Esophagus muscularis mucosa (tissue), 4 donors: ENCODE measurements at regions not wholly inside any gene's neighbourhood (a gene's known extent, or its start where the extent isn't known, plus 50 kb on each side); places are given as distances from the start of the nearest gene placed in this dataset.

Source experiments
- DNase-seq: peaks from one replicate; pipeline ENCODE4 v3.0.0-alpha.2; 2017; ENCODE audit errors: extremely low spot score
- H3K27ac ChIP-seq, 4 donors: fragments of 200-600 bp; sonication (generic); replicated peaks in 1 of 4; 1 replicate in 3 of 4; 2 replicates in 1 of 4; pipeline ENCODE4 v1.5.1; 2016 to 2019; ENCODE audit warnings: mild to moderate bottlenecking in 1 of 4
- H3K27me3 ChIP-seq, 4 donors: fragments of 200-600 bp; sonication (generic); one replicate each; pipeline versions ENCODE4 v1.5.1 to v1.6.0; 2016 to 2019
- H3K36me3 ChIP-seq, 4 donors: fragments of 200-600 bp; sonication (generic); one replicate each; pipeline ENCODE4 v1.5.1; 2016 to 2019
- H3K4me1 ChIP-seq, 4 donors: fragments of 200-600 bp; sonication (generic); one replicate each; pipeline ENCODE4 v1.5.1; 2016 to 2019
- H3K4me3 ChIP-seq, 4 donors: fragments of 200-600 bp; sonication (generic); 1 replicate in 2 of 4; 2 replicates in 2 of 4; pipeline ENCODE4 v1.5.1; 2016 to 2019; ENCODE audit warnings: mild to moderate bottlenecking in 4 of 4, moderate library complexity in 1 of 4
- H3K9me3 ChIP-seq, 4 donors: fragments of 200-600 bp; sonication (generic); 1 replicate in 3 of 4; 2 replicates in 1 of 4; pipeline ENCODE4 v1.5.1; 2016 to 2019
- EP300 ChIP-seq: sonication (generic); formaldehyde crosslinking; IDR thresholded peaks from one replicate; pipeline ENCODE4 v1.6.1; 2017; ENCODE audit warnings: antibody characterized with exemption
- POLR2A ChIP-seq: fragments of 450-650 bp; IDR thresholded peaks from one replicate; pipeline ENCODE4 v1.6.1; 2017; ENCODE audit warnings: antibody characterized with exemption, moderate library complexity, mild to moderate bottlenecking, low read depth
- POLR2AphosphoS5 ChIP-seq, 2 donors: sonication (generic); formaldehyde crosslinking; IDR thresholded peaks; one replicate each; pipeline ENCODE4 v1.6.1; 2017; ENCODE audit warnings: antibody characterized with exemption in 2 of 2
- WGBS: methylation state at CpG from one replicate; pipeline ENCODE4 v1.1.5; 2018; 5-methylcytosine and 5-hydroxymethylcytosine counted together
- intact Hi-C: fragments of 100-400 bp; cut with DNase I; formaldehyde crosslinking; loops from one replicate; pipeline ENCODE4 v1.15.1; 2023
- TF ChIP-seq, protein P1 (sequence below), 3 experiments: fragments of 200-600 bp in 2 of 3; fragments of 450-650 bp in 1 of 3; sonication (generic) in 2 of 3; IDR thresholded peaks; one replicate each; pipeline ENCODE4 v1.5.1; 2017 to 2019; ENCODE audit warnings: antibody characterized with exemption in 3 of 3, mild to moderate bottlenecking in 2 of 3, moderate library complexity in 1 of 3

DNA sequence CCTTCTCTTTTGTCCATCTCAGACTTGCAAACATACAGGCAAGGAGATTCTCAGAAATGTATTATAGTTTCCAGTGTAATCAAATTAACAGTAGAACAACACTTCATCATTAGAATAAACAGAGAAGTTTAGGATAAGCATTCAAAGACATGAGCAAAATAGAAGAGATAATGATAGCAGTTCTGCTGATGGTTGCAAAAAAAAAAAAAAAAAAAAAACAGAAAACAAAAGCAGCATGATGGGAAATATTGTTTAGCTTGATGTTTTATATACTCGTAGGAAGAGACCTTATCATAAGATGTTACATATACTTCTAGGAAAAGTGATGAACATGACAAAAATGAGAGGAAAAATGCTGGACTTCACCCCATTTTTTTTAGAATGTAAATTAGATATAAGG lies 1356.2 kb downstream of the MAT2B start:
- WGBS = 85% methylated on average over 1 of the region's 1 CpG
- intact Hi-C loops = no loop called here
- TF ChIP-seq POLR2AphosphoS5 (IDR thresholded peaks at IDR 0.05) = no peak
- no peak for TF ChIP-seq EP300
- TF ChIP-seq POLR2A = no peak
- TF ChIP-seq, protein P1, sequence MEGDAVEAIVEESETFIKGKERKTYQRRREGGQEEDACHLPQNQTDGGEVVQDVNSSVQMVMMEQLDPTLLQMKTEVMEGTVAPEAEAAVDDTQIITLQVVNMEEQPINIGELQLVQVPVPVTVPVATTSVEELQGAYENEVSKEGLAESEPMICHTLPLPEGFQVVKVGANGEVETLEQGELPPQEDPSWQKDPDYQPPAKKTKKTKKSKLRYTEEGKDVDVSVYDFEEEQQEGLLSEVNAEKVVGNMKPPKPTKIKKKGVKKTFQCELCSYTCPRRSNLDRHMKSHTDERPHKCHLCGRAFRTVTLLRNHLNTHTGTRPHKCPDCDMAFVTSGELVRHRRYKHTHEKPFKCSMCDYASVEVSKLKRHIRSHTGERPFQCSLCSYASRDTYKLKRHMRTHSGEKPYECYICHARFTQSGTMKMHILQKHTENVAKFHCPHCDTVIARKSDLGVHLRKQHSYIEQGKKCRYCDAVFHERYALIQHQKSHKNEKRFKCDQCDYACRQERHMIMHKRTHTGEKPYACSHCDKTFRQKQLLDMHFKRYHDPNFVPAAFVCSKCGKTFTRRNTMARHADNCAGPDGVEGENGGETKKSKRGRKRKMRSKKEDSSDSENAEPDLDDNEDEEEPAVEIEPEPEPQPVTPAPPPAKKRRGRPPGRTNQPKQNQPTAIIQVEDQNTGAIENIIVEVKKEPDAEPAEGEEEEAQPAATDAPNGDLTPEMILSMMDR (IDR thresholded peaks at IDR 0.05) = no peak
- no peaks in the 10 kb centered on the region for H3K27me3 ChIP-seq
- no peaks in the 10 kb centered on the region for H3K4me1 ChIP-seq
- no peaks in the 10 kb centered on the region for H3K9me3 ChIP-seq
- DNase-seq = no peak
- H3K27ac ChIP-seq = no peak overlapping the region
- H3K4me3 ChIP-seq = no peak overlapping the region
- H3K36me3 ChIP-seq = no peaks in the 10 kb centered on the region

DNA sequence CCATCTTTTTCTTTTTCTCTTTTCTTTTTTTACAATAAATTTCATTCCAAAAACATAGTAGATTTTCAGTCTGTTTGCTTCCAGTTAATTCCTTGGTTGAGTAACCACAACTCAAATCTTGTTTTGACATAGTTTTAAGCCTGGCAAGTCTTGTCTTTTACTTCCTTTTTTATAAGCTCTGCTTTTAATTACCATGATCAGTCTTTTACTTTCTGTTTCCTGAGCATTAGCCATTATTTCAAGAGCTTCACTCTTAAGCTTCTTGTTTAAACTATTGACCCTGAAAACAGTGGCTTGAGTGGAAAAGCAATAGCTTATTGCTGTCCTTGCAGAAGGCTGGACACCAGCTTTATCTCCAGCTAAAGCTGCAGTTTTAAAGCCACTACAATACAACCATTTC lies 1363.3 kb downstream of the MAT2B start:
- H3K27ac ChIP-seq = no peak overlapping the region
- H3K4me1 ChIP-seq = peaks cover 0 to 4% (median 0%) of the 10 kb centered on the region in 4 donors
- intact Hi-C loops = no loop called here
- no peaks in the 10 kb centered on the region for H3K9me3 ChIP-seq
- DNase-seq = no peak
- H3K27me3 ChIP-seq = no peaks in the 10 kb centered on the region
- TF ChIP-seq POLR2A = no peak
- TF ChIP-seq, protein P1 (IDR thresholded peaks at IDR 0.05) = no peak
- TF ChIP-seq EP300 = no peak
- no peak overlapping the region for H3K4me3 ChIP-seq
- H3K36me3 ChIP-seq = no peaks in the 10 kb centered on the region

DNA sequence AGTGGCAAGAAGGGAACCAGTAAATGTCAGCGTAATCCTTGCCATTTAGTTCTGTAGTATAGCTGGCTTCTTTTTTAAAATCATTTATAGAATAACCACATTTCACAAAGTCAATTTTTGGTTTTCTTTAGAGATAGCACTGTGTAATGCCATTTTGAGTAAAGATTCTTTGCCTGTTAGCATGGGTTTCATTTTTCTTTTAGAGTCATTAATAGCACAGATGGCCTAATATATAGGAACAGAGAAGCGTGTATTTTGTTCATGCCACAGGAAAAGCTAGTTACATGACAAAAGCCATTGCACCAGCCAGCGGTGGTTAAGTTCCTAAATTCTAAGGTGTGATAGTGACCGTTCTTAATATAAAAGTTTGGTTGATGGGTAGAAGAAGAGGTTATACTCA lies 1363.9 kb downstream of the MAT2B start:
- 91% methylated on average over 4 of the region's 4 CpGs for WGBS
- Histone ChIP-seq H3K36me3 (no peaks in the 10 kb centered on the region), H3K4me3 (no peak overlapping the region), H3K9me3 (no peaks in the 10 kb centered on the region), H3K4me1 (peaks cover 0 to 4% (median 0%) of the 10 kb centered on the region in 4 donors), H3K27me3 (no peaks in the 10 kb centered on the region), H3K27ac (no peak overlapping the region)
- intact Hi-C loops = no loop called here
- no peak for DNase-seq
- TF ChIP-seq EP300 (no peak), POLR2A (no peak), POLR2AphosphoS5 (IDR thresholded peaks at IDR 0.05) (no peak)
- TF ChIP-seq, protein P1 (IDR thresholded peaks at IDR 0.05) = no peak

DNA sequence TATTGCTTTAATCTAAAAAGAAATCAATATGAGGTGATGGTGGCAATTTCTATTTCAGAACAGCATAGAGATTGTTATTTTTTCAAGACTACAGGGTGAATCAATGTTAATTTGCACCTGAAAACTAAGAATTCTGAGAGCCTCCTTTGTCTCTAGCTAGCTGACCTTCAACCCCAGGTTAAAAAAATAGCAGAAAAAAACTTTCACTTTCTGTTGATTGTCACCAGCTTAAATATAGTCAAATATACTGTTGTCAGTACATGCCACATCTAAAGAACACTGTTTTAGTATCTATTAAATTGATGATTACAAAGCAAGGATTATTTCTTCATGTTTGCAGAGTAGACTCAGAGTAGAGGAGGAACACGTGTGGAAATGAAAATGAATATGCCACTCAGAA lies 1371.4 kb downstream of the MAT2B start:
- no peak overlapping the region for H3K4me3 ChIP-seq
- no peak for DNase-seq
- intact Hi-C loops = no loop called here
- 80% methylated on average over 1 of the region's 1 CpG for WGBS
- no peaks in the 10 kb centered on the region for H3K27me3 ChIP-seq
- H3K36me3 ChIP-seq = no peaks in the 10 kb centered on the region
- TF ChIP-seq, protein P1 (IDR thresholded peaks at IDR 0.05) = no peak
- TF ChIP-seq EP300 = no peak
- TF ChIP-seq POLR2AphosphoS5 (IDR thresholded peaks at IDR 0.05) = no peak
- no peak overlapping the region for H3K27ac ChIP-seq
- no peaks in the 10 kb centered on the region for H3K4me1 ChIP-seq
- peaks cover 0 to 14% (median 3%) of the 10 kb centered on the region in 4 donors for H3K9me3 ChIP-seq

DNA sequence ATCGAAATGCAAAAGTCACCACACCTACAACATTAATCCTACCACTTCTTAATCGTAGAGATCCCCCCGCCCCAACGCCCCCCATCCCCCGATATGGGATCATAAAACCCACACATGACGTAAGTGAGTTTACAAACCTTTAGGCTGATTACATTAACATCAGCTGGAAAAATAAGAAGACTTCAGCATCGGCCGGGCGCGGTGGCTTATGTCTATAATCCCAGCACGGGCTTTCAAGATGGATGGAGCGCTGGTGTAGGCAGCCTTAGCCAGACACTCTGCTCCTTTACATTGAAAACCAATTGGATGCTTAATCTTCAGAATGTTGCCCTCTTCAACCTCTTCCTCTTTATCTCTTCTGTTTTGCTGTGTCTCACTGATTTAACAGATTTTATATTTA lies 1376.0 kb downstream of the MAT2B start:
- Histone ChIP-seq H3K27ac (no peak overlapping the region), H3K4me1 (no peaks in the 10 kb centered on the region), H3K4me3 (no peak overlapping the region), H3K27me3 (no peaks in the 10 kb centered on the region), H3K36me3 (no peaks in the 10 kb centered on the region), H3K9me3 (peaks cover 0 to 4% (median 1%) of the 10 kb centered on the region in 4 donors)
- TF ChIP-seq, protein P1 (IDR thresholded peaks at IDR 0.05) = no peak
- TF ChIP-seq EP300 = no peak
- no peak for TF ChIP-seq POLR2A
- no peak for TF ChIP-seq POLR2AphosphoS5 (IDR thresholded peaks at IDR 0.05)
- WGBS = 95% methylated on average over 12 of the region's 12 CpGs
- DNase-seq = no peak
- intact Hi-C loops = no loop called here
